ENCODE measurements at regions not wholly inside any gene's neighbourhood (a gene's known extent, or its start where the extent isn't known, plus 50 kb on each side); places are given as distances from the start of the nearest gene placed in this dataset.

DNA sequence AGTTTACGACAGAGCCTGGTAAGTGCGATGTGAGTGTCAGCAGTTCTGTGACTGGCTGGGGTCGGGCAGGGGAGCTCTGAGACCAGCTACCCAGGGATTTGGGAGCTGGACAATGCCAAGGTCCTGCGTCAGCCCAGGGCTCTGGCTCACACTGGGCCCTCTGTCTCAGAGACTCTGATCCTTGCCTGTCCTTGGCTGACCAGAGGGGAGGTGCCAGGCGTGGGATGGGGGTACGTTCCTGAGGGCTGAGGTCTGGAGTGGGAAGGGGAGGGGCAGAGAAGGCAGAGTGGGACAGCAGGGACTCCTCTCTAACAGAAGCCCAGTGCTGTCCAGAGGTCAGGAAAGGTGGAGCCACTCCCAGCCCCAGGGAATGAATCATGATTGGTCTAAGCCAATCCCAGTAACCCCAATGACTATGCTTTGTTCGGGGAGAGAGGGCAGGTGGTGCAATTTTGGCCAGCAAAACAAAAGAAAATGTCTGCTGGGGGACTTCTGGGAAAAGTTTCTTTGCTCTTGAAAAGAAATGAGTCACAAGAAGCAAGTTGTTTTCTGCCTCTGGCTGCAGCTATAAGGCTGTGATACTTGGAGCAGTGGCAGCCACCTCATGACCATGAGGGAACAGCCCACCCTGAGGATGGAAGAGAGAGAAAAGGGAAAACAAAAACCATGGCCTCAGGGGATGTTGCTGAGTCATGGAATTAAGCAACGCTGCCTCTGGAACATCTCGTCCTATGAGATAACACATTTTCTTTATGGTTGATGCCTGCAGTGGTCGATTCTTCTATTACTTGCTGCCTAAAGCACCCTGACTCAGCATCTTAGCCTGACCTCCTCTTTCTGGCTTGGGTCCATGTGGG lies 108.3 kb downstream of the CHST1 start:
- TF ChIP-seq, protein P1, sequence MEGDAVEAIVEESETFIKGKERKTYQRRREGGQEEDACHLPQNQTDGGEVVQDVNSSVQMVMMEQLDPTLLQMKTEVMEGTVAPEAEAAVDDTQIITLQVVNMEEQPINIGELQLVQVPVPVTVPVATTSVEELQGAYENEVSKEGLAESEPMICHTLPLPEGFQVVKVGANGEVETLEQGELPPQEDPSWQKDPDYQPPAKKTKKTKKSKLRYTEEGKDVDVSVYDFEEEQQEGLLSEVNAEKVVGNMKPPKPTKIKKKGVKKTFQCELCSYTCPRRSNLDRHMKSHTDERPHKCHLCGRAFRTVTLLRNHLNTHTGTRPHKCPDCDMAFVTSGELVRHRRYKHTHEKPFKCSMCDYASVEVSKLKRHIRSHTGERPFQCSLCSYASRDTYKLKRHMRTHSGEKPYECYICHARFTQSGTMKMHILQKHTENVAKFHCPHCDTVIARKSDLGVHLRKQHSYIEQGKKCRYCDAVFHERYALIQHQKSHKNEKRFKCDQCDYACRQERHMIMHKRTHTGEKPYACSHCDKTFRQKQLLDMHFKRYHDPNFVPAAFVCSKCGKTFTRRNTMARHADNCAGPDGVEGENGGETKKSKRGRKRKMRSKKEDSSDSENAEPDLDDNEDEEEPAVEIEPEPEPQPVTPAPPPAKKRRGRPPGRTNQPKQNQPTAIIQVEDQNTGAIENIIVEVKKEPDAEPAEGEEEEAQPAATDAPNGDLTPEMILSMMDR (IDR thresholded peaks at IDR 0.05) = no peak
- no peak for TF ChIP-seq POLR2A (IDR thresholded peaks at IDR 0.05)
